HUES48 (cell line): ENCODE measurements at regions not wholly inside any gene's neighbourhood (a gene's known extent, or its start where the extent isn't known, plus 50 kb on each side); places are given as distances from the start of the nearest gene placed in this dataset.

Experiments
- H3K27ac ChIP-seq: one replicate; pipeline ENCODE4 v1.7.0; 2013; ENCODE audit warnings: low read depth, low read length, inconsistent platforms
- H3K27me3 ChIP-seq: 2 replicates; pipeline ENCODE4 v1.6.1; 2013; ENCODE audit warnings: mild to moderate bottlenecking, low read length; ENCODE audit not compliant: control insufficient read depth, insufficient read depth
- H3K36me3 ChIP-seq: 2 replicates; pipeline ENCODE4 v1.6.1; 2013; ENCODE audit warnings: low read length; ENCODE audit not compliant: control insufficient read depth, insufficient read depth
- H3K4me1 ChIP-seq: 2 replicates; pipeline ENCODE4 v1.6.1; 2013; ENCODE audit warnings: mild to moderate bottlenecking, low read length; ENCODE audit not compliant: control insufficient read depth, insufficient read depth
- H3K4me3 ChIP-seq: 2 replicates; pipeline ENCODE4 v1.5.1; 2013; ENCODE audit warnings: mild to moderate bottlenecking, low read depth, low read length
- H3K9ac ChIP-seq: 2 replicates; pipeline ENCODE4 v1.6.1; 2013; ENCODE audit warnings: mild to moderate bottlenecking, low read depth, low read length, moderate library complexity
- H3K9me3 ChIP-seq: 2 replicates; pipeline ENCODE4 v1.6.1; 2013; ENCODE audit warnings: low read length; ENCODE audit not compliant: control insufficient read depth, insufficient read depth

DNA sequence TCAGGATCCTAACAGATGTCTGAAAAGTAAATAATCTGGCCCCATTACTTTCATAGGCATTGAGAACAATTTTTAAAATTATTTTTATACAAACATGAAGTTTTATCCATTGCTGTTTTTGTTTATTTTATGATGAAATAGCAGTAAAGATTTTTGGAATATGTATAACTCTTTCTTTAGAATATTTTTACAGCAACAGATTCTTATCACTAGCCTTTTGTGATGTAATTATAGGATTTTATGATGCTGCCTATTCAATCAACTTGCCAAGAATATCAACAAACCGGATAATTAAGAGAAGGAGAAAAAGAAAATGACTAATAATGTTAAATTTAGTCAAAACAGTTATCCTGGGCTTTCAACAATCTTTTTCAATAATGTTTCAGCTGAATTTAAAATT lies 386.3 kb downstream of the ZIC1 start:
- no peak overlapping the region for H3K4me3 ChIP-seq
- no peaks in the 10 kb centered on the region for H3K36me3 ChIP-seq
- H3K27ac ChIP-seq = no peak overlapping the region
- H3K9ac ChIP-seq = no peak overlapping the region
- H3K4me1 ChIP-seq = no peaks in the 10 kb centered on the region
- H3K27me3 ChIP-seq = no peaks in the 10 kb centered on the region
- no peaks in the 10 kb centered on the region for H3K9me3 ChIP-seq

DNA sequence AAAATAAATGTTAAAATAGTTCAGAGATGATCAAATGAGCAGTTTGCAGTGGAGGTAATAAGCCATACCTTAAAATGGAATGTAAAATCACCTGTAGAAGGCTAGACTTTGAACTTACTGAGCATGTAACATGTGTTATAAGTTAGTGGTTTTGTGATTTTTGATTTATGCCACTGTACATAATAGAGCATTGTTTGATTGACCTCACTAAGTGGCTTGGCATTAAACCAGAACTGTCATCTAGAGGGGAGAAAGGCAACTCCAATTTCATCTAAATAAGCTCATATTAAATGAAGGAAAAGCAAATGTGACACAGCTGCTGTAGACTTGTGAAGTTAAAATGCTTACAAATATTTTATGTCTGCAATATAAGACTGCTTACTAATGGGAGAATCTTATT lies 387.9 kb downstream of the ZIC1 start:
- no peaks in the 10 kb centered on the region for H3K36me3 ChIP-seq

DNA sequence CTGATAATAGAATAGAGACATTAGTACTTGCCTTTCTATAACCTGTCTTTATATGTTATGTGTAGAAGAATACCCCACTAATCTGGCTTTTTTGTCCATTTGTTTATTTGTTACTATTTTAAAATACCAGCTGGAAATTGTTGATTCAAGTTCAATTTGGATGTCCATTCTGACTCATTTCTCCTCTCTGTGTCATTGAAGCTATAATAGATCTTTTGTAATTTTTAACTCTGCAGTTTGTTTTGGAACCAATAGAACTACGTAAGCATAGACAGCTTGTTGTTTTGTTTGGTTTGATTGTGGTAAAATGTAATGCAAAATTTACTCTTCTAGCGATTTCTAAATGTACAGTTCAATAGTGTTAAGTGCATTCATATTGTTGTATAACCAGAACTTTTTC lies 390.4 kb downstream of the ZIC1 start:
- no peaks in the 10 kb centered on the region for H3K27me3 ChIP-seq
- no peaks in the 10 kb centered on the region for H3K4me1 ChIP-seq
- no peak overlapping the region for H3K27ac ChIP-seq
- H3K9me3 ChIP-seq = no peaks in the 10 kb centered on the region
- H3K9ac ChIP-seq = no peak overlapping the region
- H3K36me3 ChIP-seq = no peaks in the 10 kb centered on the region
- no peak overlapping the region for H3K4me3 ChIP-seq

More for the DNA sequence above, 387.9 kb downstream of the ZIC1 start:
- no peak overlapping the region for H3K27ac ChIP-seq
- no peaks in the 10 kb centered on the region for H3K9me3 ChIP-seq
- H3K4me1 ChIP-seq = no peaks in the 10 kb centered on the region
- no peaks in the 10 kb centered on the region for H3K27me3 ChIP-seq
- no peak overlapping the region for H3K4me3 ChIP-seq
- no peak overlapping the region for H3K9ac ChIP-seq

DNA sequence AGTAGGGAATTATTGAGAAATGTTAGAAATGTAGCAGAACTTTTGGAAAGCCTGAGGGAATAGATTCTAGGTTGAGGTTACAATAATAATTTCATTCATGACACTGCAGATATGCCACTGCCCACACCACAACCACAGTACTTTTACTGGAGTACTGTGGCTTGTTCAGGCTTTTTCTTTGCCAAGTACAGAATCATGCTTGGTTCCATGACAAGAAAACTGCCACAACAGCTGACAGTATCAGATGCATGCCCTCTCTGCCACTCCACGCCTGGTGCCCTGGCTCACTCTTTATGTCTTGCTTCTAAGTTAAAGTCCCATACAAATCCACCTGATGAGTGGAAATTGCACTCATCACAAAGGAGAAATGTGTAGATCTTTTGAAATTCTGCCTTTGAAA lies 398.6 kb downstream of the ZIC1 start:
- Histone ChIP-seq H3K27ac (no peak overlapping the region), H3K4me3 (no peak overlapping the region)

DNA sequence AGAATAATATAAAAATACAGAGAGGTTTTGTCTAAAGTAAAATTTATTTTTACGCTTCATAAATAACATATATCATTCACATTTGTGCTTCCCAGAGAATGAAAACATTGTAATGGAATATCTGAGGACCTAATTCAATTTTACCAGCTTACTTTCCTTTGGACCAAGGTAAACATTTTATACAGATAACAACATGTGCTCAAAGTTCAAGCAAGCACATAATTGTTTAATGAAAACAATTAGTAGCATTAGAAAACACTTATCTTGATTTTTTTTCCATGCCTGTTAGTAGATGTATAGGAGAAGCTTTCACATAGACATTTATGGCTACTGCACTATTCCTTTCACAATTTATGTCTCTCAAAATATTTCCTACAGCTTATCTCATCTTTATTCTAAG lies 400.0 kb downstream of the ZIC1 start:
- H3K4me1 ChIP-seq = no peaks in the 10 kb centered on the region
- no peaks in the 10 kb centered on the region for H3K36me3 ChIP-seq
- no peaks in the 10 kb centered on the region for H3K27me3 ChIP-seq
- H3K9ac ChIP-seq = no peak overlapping the region
- no peaks in the 10 kb centered on the region for H3K9me3 ChIP-seq
- no peak overlapping the region for H3K27ac ChIP-seq
- H3K4me3 ChIP-seq = no peak overlapping the region

More for the DNA sequence above, 398.6 kb downstream of the ZIC1 start:
- H3K9me3 ChIP-seq = no peaks in the 10 kb centered on the region
- no peak overlapping the region for H3K9ac ChIP-seq
- no peaks in the 10 kb centered on the region for H3K27me3 ChIP-seq
- H3K4me1 ChIP-seq = no peaks in the 10 kb centered on the region
- H3K36me3 ChIP-seq = no peaks in the 10 kb centered on the region

DNA sequence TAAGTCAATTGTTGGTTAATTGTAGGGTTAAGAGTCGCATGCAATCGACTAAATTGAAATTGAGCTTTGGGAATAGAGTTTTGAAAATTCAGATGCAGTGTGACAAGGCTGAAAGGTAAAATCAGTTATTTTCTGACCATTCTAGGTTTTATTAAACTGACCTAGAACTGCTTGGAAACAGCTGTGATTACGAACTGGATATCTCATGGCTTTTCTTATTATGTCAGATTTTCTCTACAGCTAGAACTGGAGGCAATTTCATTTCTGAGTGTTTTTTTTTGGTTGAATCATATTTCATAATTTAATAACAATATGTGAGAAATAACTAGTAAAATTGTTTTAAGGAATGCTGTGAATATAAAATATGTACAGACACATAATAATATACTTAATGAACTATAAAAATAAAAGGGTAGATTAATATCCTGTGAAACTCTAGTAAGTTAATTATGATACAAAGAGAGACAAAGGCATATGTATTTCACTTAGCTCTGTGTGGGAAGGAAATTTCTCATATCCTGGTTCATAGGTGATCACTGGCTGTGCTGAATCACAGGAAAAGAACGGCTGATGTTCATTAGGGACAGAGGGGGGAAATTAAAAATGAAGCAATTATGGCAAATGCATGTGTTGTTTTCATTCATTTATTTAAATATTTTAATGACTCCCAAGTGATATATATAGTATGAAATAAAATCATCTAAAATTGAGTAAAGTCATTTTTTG lies 403.2 kb downstream of the ZIC1 start:
- Histone ChIP-seq H3K27me3 (no peaks in the 10 kb centered on the region), H3K36me3 (no peaks in the 10 kb centered on the region), H3K4me3 (no peak overlapping the region), H3K9me3 (no peaks in the 10 kb centered on the region), H3K27ac (no peak overlapping the region), H3K4me1 (no peaks in the 10 kb centered on the region), H3K9ac (no peak overlapping the region)

DNA sequence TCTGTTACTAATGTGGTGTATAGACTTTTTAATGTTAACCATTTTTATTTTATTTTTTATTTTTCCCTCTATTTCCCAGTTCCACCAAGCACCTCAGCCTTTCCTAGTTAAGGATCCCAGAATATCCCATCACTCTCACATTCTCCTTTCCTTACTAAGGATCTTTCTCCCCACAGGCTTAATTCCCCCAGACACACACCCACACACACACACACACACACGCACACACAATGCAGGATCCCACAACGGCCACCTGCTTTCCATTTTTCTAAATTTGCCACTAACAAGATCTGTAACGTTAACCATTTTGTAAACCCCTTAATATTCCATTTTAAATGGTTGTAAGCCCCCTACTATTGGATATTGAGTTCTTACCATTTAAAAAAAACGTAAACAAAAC lies 404.1 kb downstream of the ZIC1 start:
- H3K4me1 ChIP-seq = no peaks in the 10 kb centered on the region
- H3K27me3 ChIP-seq = no peaks in the 10 kb centered on the region
- no peak overlapping the region for H3K9ac ChIP-seq
- no peaks in the 10 kb centered on the region for H3K9me3 ChIP-seq
- no peaks in the 10 kb centered on the region for H3K36me3 ChIP-seq
- no peak overlapping the region for H3K4me3 ChIP-seq
- no peak overlapping the region for H3K27ac ChIP-seq

DNA sequence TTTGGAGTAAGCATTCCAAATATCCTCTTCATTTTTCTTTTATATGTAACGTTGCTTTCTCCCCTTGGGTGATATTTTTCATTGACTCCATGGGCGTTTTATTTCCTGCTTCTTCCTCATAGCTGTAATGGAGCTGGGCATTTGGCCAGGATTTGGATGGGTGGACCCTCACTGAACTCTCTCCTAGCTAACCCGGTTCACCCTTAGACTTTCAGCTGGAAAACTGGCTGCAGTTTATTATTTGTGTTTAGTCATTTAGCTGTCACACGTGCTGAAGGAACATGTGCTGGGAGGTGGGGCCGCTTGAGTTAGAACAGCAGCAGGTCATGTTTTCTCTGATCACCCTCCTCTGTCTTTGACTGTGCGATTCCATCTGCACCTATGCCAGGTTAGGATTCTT lies 407.6 kb downstream of the ZIC1 start:
- Histone ChIP-seq H3K4me1 (no peaks in the 10 kb centered on the region), H3K9me3 (no peaks in the 10 kb centered on the region), H3K27ac (no peak overlapping the region), H3K36me3 (no peaks in the 10 kb centered on the region), H3K9ac (no peak overlapping the region), H3K4me3 (no peak overlapping the region), H3K27me3 (no peaks in the 10 kb centered on the region)

DNA sequence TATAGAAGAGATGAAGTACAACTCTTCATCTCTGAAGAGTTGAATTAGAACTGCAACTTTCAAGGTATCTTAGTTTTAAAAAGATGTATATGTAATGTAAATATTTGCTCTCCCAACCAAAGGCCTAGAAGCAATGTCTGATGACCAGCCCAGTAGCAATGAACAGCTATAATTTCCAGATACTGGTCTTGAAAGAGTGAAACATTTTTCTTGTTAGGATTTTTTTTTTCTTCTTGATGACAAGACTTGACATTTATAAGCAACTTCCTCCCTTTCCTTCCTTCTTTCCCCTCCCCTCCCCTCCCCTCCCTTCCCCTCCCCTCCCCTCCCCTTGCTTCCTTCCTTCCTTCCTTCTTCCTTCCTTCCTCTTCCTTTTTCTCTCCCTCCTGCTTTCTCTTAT lies 423.4 kb downstream of the ZIC1 start:
- Histone ChIP-seq H3K27me3 (no peaks in the 10 kb centered on the region), H3K27ac (no peak overlapping the region), H3K9ac (no peak overlapping the region), H3K36me3 (no peaks in the 10 kb centered on the region), H3K9me3 (no peaks in the 10 kb centered on the region), H3K4me3 (no peak overlapping the region), H3K4me1 (no peaks in the 10 kb centered on the region)

DNA sequence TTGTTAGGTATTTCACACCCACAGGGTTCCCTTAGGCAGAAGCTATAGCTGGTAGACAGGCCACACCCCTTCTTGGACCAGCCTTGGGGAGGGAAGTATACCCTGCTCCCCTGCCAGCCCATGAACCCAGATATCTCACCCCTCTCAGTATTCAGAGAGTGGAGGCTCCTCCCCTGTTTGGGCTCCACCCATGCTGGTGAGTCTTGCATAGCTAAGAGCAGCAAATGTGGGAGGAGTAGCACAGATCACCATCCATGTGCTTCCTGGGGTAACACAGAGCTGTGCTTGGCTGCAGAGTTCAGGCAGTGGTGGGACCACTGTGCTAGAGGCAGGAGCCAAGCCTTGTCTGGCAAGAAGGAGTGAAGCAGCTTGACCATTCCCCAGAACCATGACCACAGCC lies 427.2 kb downstream of the ZIC1 start:
- Histone ChIP-seq H3K36me3 (no peaks in the 10 kb centered on the region), H3K4me3 (no peak overlapping the region), H3K4me1 (no peaks in the 10 kb centered on the region), H3K9me3 (no peaks in the 10 kb centered on the region), H3K27me3 (no peaks in the 10 kb centered on the region), H3K27ac (no peak overlapping the region), H3K9ac (no peak overlapping the region)

DNA sequence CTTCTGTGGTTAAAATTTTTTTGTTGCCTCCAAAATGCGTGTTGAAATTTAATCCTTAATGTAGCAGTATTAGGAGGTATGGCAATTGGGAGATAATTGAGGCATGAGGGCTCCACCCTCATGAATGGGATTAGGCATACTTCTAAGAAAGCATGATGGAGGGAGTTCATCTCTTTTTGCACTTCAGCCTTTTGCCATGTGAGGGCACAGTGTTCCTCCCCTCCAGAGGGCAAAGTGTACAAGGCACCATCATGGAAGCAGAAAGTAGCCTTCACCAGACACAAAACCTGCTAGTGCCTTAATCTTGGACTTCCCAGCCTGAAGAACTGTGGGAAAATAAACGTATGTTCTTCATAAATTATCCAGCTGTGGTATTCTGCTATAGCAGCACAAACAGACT lies 429.5 kb downstream of the ZIC1 start:
- H3K4me3 ChIP-seq = no peak overlapping the region
- H3K9me3 ChIP-seq = no peaks in the 10 kb centered on the region
- no peaks in the 10 kb centered on the region for H3K36me3 ChIP-seq
- no peaks in the 10 kb centered on the region for H3K27me3 ChIP-seq
- no peaks in the 10 kb centered on the region for H3K4me1 ChIP-seq
- no peak overlapping the region for H3K27ac ChIP-seq
- no peak overlapping the region for H3K9ac ChIP-seq
